NCI-H1092 treated with DMSO at 0.1 percent for 48 hours (cell line): ENCODE measurements at regions not wholly inside any gene's neighbourhood (a gene's known extent, or its start where the extent isn't known, plus 50 kb on each side); places are given as distances from the start of the nearest gene placed in this dataset.

Experiments used
- DNase-seq: peaks from one replicate; lab custom pipeline; 2025; lab: John Stamatoyannopoulos, UW

DNA sequence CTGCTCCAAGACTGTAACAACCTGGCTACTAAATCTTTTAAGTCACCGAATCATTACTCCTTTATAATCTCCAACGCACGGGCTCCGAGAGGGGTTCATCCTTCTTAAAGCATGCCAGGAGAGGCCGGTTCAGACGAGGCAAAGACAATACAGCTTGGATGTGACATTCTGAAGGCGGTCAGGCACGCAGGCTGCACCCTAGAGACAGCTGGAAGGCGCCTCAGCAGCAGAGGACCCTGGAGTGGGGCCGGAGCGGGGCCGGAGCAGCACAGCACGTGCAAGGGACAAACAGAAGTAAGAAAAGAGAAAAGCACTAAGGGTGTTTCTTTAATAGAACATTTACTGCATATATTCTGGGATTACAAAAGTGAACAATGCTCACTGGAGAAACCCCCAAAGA, 97.8 kb upstream of the PPP2R2D start:
- DNase-seq, result no peak

DNA sequence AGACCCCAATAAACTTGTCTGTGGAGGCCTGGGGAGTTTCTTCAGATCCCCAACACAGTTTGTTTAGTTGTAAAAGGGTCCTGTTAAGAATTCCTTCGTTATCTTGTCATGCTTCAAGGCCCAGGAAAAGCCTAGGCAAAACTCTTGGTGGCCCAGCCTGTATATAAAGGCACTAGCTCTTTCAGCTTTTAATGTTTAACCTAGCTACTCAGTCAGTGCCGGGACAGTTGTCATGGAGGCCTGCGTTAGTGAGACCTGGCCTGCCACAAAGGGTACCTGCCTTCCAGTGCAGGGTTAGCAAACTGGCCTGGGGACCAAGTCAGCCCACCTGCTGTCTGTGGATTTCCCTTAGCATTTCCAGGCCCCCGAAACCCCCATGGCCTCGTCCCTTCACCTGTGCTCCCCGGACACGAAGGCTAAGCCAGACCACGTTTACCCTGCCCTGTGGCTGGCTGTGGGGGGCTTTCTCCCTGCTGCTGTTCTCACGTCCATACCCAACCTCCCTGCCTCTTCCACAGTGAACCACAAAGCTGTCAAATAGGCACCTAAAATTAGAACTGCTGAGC, 96.9 kb upstream of the PPP2R2D start:
- DNase-seq, result no peak

DNA sequence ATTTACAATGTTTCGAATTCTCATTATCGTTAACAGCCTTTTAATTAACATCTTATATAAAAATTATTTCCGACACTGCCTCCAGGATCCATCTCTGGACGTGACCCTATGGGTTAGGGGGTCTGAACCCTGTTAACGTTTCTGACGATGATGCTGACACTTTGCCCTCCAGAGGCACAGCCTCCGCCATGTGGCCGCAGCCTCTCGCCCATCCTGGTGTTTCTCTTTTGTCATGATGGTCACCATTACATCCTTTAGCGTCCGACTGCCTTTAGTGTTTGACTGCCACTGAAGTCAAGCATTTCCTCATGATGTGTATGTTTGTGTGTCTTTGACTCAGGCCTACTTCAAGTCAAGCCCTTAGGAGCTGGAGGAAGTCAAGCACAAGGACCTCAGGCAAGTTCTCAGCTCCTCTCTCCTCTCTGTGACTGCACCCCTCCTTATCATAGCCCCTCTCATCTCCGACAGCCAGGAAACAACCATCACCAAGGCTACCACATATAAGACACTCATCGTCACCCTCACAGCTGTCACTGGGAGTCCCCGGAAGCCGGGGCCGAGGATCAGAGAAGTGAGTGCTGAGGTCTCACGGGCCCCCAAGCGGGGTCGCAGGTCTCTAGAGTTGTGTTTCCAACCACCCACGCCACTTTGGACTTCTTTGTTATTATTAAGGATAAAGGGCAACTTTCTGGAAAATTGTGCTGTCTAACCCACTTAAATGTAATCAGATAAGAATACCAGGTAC, 96.1 kb upstream of the PPP2R2D start:
- DNase-seq, result no peak

- DNase-seq, result no peak
Measured at GRCh38 chr10:131805696-131806095, 95.1 kb upstream of the PPP2R2D start.

- DNase-seq, result no peak
Measured at GRCh38 chr10:131806146-131806545, 94.7 kb upstream of the PPP2R2D start.

DNA sequence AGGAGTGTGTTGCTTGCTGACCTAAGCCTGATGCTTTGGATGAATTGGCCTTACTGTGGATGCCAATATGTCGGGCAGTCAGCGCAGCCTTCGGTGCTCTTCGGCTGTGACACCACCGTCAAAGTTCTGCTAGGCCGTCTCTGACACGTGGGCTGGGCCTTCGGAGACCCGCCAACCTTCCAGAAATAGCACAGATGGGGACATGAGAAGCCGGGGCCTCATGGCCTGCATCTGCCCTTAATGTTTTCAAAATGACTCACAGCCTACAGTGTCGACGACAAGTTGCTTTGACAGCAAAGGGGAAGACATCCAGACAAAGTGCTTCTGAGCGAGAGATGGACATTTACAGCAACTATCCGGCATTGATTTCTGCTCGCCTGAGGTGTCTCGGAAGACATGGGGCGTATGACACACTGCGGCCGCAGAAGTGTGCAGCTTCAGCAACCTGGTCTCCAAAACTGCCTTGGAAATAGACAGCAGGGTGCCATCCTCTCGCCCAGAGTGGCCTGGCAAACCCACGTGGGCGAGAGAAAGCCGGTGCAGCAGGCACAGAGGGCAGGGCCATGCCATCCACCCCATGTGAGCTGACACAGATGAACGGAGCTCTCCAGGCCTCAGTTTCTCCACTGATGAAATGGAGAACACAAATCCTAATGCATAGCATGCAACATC, 94.0 kb upstream of the PPP2R2D start:
- no peak for DNase-seq

- no peak for DNase-seq
Measured at GRCh38 chr10:131808370-131808930, 92.4 kb upstream of the PPP2R2D start.

GRCh38 chr10:131810036-131810804, 90.6 kb upstream of the PPP2R2D start:
- no peak for DNase-seq

DNA sequence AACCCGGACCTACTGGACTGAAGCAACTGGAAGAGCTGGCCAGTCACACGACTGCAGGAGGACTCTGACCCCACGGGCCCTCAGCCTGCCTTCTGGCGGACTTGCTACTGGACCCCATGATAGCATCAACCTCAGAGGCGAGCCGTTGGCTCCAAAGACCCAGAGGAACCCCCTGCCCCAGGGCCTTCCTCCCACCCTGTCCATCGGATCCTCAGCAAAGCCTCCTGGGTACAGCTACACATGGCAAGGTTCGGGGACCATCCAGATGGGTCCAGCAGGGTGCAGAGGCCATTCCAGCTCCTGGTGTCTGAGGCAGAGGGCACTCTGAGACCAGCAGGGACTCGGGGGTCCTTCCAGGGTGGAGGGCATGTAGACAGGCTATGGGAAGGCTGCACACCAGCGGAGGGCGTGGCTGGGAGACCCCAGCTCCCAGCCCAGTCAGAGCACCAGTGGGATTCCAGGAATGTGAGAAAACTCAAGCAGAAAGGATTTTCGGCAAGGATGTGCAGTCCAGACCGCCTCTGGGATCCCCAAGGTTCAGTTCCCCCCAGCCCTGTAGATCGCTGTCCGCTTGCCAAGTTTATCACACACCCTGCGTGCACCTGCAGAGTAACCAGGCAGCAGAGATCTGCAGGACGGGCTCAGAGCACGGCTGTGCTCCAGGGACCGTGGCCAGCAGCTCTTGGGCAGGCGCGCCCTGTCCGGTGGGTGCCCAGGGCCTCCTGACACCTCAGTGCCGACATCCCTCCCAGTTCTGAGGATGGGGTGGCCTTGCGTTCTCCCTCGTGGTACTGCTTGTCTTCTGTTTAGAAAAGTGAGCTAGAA, 89.8 kb upstream of the PPP2R2D start:
- no peak for DNase-seq

GRCh38 chr10:131811630-131812403, 89.0 kb upstream of the PPP2R2D start:
- no peak for DNase-seq

DNA sequence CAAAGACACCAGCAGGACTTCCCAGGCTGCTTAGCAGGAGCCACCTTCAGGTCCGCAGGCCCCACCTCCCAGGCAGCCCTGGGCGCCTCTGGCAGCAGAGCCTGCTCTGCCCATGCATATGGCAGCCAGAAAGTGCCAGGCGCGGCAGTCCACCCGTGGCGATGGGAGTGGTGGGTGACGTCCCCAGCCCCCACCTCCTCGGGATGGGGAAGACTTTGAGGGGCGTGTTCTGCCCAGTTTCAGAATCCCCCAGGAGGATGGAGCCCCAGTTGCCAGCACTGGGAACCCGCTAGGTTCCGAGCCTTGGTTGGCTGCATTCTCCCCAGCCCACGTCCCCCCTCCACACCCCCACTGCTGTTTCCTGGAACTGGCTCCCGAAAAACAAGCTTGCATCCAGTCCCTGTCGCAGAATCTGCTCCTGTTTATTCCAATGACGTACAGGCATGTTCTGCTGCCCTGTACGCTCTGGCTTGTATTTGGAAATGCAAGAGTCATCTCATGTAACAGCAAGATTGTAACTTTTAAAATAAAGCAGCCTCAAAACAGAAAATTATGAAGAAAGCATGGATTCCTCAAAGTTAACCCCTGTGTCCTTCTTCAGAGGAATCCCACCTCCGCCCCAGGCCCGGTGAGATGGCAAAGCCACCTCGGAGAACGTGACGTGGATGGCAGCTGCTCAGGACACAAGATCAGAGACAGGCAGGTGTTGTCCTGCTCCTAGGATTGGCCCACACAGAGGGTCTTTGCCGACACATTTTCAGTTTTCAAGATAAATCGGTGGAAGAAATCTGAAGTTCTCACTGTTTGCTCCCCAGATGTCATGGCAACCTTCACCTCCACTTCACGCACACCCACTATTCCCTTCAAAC, 87.8 kb upstream of the PPP2R2D start:
- no peak for DNase-seq

DNA sequence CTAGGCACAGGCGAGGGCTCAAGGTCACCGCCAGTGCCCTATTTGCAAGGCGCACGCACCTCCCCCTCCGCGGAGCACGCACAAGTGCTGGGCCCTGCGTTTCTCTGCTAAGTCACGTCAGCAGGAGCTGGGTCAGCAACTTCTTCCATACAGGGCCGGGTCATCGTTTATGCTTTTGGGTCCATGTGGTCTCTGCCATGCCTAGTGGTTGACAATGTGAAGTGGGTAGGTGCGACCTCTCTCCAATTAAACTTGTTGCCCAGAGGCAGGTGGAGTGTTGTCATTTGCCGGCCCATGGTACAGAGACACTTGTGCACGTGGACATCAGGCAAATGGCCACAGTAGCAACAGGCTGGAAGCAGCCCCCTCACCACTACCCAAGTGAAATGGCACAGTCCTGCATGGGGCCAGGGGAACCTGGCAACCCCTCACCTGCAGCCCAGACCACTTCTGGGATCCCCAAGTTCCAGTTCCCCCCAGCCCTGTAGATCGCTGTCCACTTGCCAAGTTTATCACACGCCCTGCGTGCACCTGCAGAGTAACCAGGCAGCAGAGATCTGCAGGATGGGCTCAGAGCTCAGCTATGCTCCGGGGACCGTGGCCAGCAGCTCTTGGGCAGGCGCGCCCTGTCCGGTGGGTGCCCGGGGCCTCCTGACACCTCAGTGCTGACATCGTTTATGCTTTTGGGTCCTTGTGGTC, 86.1 kb upstream of the PPP2R2D start:
- DNase-seq, result no peak

DNA sequence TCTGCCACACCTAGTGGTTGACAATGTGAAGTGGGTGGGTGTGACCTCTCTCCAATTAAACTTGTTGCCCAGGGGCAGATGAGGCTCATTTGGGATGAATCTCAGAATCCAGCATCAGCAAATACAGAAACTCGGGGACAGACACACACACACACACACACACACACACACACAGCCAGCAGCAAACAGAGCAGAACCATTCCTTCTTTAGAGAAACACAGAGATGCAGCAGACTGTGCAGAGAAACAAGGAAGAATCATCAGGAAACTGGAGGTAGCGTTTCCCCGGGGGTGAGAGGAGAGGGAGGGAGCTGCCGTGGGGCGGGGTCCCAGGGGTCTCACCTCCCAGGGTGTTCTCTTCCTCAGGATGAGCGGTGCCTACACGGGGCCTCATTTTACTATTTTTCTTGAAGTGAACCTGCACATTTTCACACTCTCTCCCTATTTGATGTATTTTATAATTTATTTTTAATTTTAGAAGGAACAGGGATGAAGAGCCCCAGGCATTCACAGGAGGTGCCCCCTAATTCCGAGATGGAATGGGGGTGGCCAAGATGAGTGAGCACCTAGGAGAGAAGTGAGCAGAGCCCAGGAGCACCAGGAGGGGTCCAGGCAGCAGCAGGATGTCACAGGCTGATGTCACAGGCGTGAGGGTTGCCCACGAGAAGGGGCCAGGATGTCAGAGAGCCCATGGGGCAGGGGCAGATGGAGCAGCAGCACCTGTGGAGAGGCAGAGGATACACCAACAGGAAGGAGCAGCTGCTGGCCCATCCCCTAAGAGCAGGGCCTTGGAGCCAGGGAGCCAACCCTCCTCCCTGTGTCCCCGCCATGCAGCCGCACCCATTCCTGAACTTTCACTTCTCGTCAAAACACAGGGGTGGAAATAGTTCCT, 85.3 kb upstream of the PPP2R2D start:
- DNase-seq, result no peak

- DNase-seq, result no peak
Measured at GRCh38 chr10:131816157-131816775, 84.5 kb upstream of the PPP2R2D start.

GRCh38 chr10:131816941-131817700, 83.7 kb upstream of the PPP2R2D start:
- DNase-seq, result no peak

- DNase-seq, result no peak
Measured at GRCh38 chr10:131817866-131818509, 82.8 kb upstream of the PPP2R2D start.
